K562 (cell line): ENCODE measurements at regions not wholly inside any gene's neighbourhood (a gene's known extent, or its start where the extent isn't known, plus 50 kb on each side); places are given as distances from the start of the nearest gene placed in this dataset.

Experiments used
- ADNP ChIP-seq: fragments of 200-800 bp; sonication (Bioruptor generic); IDR thresholded peaks from 2 replicates; pipeline ENCODE4 v1.6.1; 2016; ENCODE audit warnings: missing genetic modification characterization, missing compliant biosample characterization
- BRF1 ChIP-seq: IDR thresholded peaks from 3 replicates; pipeline ENCODE4 v1.6.1; 2011; ENCODE audit warnings: borderline replicate concordance, mild to moderate bottlenecking; ENCODE audit not compliant: insufficient read length; ENCODE audit errors: extremely low read depth
- NR3C1 ChIP-seq: sonication (generic); formaldehyde crosslinking; IDR thresholded peaks from 2 replicates; pipeline ENCODE4 v1.8.1; 2022; ENCODE audit warnings: missing genetic modification reagents
- PTRF ChIP-seq: fragments of 450-650 bp; IDR thresholded peaks from 2 replicates; pipeline ENCODE4 v1.6.1; 2016; ENCODE audit warnings: mild to moderate bottlenecking, missing genetic modification characterization, missing compliant biosample characterization
- ZBED1 ChIP-seq: IDR thresholded peaks from 2 replicates; pipeline ENCODE4 v1.6.1; 2014
- ZKSCAN3 ChIP-seq: fragments of 250-450 bp; sonication (Bioruptor Pico); IDR thresholded peaks from 2 replicates; pipeline ENCODE4 v1.4.0; 2020
- ZNF318 ChIP-seq, 2 experiments: fragments of 450-650 bp; IDR thresholded peaks; 2 replicates each; pipeline ENCODE4 v1.6.1; 2016; ENCODE audit warnings: mild to moderate bottlenecking in 2 of 2, borderline replicate concordance in 1 of 2, low read depth in 1 of 2, moderate library complexity in 1 of 2
- TF ChIP-seq, protein P1 (sequence below): sonication (generic); formaldehyde crosslinking; IDR thresholded peaks from 2 replicates; pipeline ENCODE4 v1.8.1; 2023; ENCODE audit warnings: mild to moderate bottlenecking, missing genetic modification reagents

GRCh38 chr9:33709269-33709668, 86.1 kb upstream of the PRSS3 start (continued):
- no peak for TF ChIP-seq ZNF318 (IDR thresholded peaks at IDR 0.05; ENCODE audit: borderline replicate concordance in 1 of 2, low read depth in 1 of 2)
- no peak for TF ChIP-seq NR3C1 (CRISPR knock-in tag)
- TF ChIP-seq BRF1 = no peak
- no peak for TF ChIP-seq ZBED1
- no peak for TF ChIP-seq PTRF (tag)
- TF ChIP-seq, protein P1, sequence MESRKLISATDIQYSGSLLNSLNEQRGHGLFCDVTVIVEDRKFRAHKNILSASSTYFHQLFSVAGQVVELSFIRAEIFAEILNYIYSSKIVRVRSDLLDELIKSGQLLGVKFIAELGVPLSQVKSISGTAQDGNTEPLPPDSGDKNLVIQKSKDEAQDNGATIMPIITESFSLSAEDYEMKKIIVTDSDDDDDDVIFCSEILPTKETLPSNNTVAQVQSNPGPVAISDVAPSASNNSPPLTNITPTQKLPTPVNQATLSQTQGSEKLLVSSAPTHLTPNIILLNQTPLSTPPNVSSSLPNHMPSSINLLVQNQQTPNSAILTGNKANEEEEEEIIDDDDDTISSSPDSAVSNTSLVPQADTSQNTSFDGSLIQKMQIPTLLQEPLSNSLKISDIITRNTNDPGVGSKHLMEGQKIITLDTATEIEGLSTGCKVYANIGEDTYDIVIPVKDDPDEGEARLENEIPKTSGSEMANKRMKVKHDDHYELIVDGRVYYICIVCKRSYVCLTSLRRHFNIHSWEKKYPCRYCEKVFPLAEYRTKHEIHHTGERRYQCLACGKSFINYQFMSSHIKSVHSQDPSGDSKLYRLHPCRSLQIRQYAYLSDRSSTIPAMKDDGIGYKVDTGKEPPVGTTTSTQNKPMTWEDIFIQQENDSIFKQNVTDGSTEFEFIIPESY (CRISPR knock-in tag) = no peak
- no peak for TF ChIP-seq ADNP (tag)
- TF ChIP-seq ZKSCAN3 (CRISPR knock-in tag) = no peak
